ENCODE measurements at regions not wholly inside any gene's neighbourhood (a gene's known extent, or its start where the extent isn't known, plus 50 kb on each side); places are given as distances from the start of the nearest gene placed in this dataset.
A peak's percentile ranks its signal among the peaks of the same experiment; 100 is the strongest.
"Not testable (repeated sequence)": the region's sequence is repeated elsewhere in the genome, so short reads cannot be mapped to it uniquely, and the experiment has no call there.

GRCh38 chr10:28896791-28897409, 219.6 kb downstream of the BAMBI start:
- DNase-seq (ENCODE audit: low spot score), result not testable (repeated sequence)

DNA sequence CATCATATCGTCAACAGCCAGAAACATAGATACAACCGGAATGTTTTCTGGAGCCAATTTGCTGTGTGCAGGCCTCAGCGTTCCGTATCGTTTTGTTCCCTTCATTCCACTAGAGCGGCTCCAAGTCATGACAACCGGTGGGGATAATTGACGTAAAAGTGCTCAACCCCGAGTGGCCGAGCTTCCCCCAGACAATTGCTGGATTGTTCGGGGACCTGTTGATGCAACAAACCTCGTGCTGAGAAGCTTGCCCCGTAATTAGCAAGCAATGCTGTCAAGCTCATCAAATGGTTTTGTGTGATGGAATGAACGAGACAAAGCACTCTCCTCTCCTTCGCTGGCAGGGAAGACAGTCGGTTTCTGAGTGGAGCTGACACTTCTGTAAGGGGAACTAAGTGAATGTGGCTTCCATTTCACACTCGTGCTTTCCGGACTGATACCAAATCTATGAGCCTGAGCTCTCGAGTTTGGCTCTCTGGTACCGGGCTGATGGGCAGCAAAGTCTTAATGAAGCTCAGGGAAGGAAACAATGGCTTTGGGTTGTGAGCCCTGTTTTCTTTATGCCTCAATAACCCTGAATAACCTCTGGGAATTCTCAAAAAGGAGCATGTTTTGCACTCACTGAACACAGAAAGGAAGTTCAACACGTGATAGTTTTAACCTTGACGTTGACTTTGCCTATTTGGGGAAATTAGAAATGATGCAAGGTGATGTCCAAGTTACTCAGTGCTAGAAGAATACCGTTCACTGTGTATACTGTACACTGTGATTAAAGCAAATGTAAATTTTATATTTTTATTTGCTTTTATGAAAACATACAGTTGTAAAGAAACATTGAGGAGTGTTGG, 220.5 kb downstream of the BAMBI start:
- no peak for DNase-seq (ENCODE audit: low spot score)

- DNase-seq (ENCODE audit: low spot score), result no peak
Observed at GRCh38 chr10:28902215-28902614, 224.9 kb downstream of the BAMBI start.

DNA sequence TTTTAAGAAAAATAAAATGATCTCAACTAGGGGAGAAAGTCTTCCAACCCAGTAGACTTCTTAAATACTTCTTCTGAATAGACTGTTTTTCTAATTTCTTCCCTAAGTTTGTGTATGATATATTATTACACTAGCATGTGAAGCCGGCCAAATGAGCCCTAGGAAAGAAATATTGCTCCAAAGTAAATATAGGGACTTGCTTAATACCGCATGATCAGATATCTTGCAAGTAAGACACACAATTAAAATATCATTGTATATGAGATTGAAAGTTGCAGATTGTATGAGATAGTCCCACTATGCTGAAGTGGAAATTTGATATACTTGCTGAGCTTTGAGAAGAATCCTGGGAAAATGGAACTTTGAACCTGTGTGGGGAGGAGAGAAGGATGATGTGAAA, 225.7 kb downstream of the BAMBI start:
- no peak for DNase-seq (ENCODE audit: low spot score)

DNA sequence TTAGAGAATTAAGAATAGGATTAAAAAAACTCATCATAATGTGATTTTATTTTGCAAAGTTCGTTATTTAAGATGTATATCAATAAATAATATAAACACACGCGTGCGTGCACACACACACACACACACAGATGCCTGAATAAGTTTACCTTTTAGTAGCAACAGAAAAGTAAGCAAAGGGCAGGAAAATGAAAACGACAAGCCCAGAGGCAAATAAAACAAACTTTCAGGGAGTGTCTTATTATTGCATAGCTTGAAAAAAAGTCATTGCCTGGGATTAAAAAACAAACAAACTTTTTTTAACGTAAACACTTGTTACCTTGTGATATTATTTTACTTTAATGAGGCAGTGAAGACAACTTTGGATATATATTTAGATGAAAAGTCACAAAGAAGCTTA, 226.4 kb downstream of the BAMBI start:
- DNase-seq (ENCODE audit: low spot score), result no peak

DNA sequence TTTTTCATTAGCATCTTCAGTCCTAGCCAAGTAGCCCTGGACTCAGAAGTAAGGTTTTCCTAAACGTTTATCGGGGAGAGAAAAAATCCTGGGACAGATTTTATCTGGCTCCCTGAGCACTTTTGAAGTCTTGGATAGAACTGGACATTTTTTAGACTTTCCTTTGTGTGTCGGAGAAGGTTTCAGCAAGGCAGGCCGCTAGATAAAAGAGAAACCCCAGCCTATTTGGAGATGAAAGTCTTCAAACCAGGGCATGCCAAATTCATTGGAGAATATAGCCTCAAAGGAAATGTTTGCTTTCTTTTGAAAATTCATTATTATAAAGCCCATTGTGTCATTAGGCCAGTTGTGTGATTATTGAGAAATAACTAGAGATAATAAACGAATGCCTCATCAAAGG, 228.1 kb downstream of the BAMBI start:
- no peak for DNase-seq (ENCODE audit: low spot score)

- no peak for DNase-seq (ENCODE audit: low spot score)
Observed at GRCh38 chr10:28906011-28906411, 228.7 kb downstream of the BAMBI start.

DNA sequence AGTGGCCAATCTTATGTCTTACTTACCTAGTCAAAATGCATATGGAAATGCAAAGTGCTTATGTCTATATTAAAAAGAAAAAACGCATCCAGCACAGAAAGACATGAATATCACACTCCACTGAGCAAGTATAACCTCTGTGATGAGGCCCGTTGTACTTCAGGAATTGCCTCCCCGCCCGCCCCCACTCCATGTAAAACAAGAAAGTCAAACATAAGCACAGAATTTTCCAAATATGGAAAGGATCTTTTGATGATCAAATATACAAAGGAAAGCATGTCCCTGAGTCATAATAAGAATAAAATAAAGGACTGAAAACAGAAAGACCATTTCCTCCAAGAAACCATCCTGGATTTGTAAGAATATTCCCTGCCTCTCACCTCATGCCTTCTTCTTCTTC, 229.1 kb downstream of the BAMBI start:
- DNase-seq (ENCODE audit: low spot score), result no peak

DNA sequence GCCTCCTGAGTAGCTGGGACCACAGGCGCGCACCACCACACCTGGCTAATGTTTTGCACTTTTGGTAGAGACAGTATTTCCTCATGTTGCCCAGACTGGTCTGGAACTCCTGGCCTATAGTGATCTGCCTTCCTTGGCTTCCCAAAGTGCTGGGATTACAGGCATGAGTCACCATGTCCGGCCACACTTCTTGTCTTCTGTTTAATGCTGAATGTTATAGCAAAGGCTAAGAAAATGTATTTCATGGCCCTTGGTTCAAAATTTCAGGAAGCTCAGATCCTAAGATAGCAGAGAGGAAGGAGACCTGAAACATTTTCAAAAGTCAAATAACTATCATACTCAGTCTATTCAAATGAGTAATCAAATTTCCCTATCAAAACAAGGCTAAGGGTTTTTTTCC, 229.6 kb downstream of the BAMBI start:
- no peak for DNase-seq (ENCODE audit: low spot score)

GRCh38 chr10:28909875-28910274, 232.6 kb downstream of the BAMBI start:
- DNase-seq (ENCODE audit: low spot score), result no peak

- no peak for DNase-seq (ENCODE audit: low spot score)
Observed at GRCh38 chr10:28910956-28911355, 233.6 kb downstream of the BAMBI start.

GRCh38 chr10:28911511-28911910, 234.2 kb downstream of the BAMBI start:
- not testable (repeated sequence) for DNase-seq (ENCODE audit: low spot score)

- DNase-seq (ENCODE audit: low spot score), result no peak
Observed at GRCh38 chr10:28912017-28912783, 234.9 kb downstream of the BAMBI start.

DNA sequence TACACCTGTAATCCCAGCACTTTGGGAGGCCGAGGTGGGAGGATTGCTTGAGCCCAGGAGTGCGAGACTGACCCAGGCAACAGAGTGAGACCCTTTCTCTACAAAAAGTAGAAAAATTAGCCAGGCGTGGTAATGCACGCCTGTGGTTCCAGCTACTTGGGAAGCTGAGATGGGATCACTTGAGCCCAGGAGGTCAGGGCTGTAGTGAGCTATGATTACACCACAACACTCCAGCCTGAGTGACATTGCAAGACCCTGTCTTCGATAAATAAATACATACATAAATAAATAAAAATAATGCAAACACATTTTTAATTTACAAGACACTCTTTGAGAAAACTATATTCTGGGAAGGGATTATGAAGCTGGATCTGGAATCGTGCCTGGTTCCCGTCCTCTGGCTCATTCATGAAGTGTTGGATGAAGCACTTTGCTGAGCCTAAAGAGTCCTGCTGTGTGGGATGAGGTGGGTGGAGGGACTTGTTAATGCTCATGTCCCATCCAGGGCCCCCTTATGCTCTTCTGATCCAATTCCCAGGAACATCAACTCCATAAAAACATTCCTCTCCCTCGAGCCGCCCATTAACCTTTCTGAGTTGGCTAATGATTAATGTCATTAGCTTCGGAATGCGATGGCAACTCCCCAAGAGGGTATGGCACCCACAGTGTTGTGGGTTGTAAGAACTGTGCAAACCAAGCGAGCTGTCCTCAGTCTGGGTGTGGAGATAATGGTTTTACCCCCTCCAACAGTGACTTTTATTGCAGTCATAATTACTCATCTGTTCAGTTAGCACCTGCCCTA, 236.3 kb downstream of the BAMBI start:
- DNase-seq (ENCODE audit: low spot score), result peak; percentile 20

- DNase-seq (ENCODE audit: low spot score), result no peak
Observed at GRCh38 chr10:28914701-28915100, 237.4 kb downstream of the BAMBI start.

- peak; percentile 49 for DNase-seq (ENCODE audit: low spot score)
Observed at GRCh38 chr10:28915989-28916588, 238.8 kb downstream of the BAMBI start.

- no peak for DNase-seq (ENCODE audit: low spot score)
Observed at GRCh38 chr10:28920091-28920490, 242.8 kb downstream of the BAMBI start.

DNA sequence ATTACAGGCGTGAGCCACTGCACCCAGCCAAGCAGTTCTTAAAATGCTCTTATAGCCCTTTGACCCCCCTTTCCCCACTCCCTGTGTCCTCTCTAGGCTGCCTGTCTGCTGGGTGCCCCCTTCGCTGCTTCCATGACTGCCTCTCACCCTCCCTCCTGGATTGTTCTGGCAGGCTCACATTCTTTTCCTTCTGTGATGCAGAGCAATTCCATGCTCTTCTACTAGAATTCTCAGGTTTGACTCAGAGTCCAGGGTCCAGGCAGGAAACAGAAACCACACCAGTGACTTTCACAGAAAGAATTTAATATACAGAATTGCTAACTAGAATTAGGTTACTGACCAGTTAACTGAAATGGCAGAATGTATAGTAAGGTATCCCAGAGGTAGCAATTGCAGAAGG, 244.8 kb downstream of the BAMBI start:
- no peak for DNase-seq (ENCODE audit: low spot score)

DNA sequence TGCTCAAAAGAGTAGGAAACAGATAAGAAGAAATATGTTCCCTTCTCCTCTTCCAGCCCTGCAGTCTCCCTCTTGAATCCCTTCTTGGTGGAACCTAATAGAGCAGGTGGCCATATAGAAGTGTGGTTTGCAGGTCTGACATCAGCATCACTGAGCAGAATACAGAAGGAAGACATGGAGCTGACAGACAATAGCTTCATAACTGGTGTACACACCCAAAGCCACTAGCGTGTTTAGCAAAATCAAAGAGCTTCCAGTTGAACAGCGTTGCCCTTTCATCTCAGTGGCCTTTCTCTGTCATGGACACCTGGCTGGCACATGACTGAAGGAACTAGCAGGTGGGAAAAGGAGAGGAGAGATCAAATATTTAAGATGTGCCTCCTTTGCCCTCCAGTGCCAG, 245.5 kb downstream of the BAMBI start:
- DNase-seq (ENCODE audit: low spot score), result no peak

DNA sequence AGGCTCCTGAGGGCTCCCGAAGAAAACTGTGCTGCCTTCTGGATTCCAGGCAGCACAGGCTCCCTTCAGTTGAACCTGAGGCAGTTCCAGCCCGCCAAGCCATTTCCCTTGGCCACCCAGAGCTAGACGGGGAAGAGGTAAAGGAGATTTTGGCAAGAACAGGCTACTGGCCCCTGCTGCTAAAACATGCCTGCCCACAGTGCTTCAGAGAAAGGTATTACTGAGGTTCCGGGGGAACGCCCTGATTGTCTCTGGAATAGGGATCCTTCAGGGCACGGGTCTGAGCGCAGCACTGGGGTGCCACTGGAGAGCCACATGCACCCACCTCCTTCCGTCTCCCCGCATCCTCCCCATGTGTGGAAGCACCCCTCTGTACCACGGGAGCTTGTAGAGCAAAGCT, 247.4 kb downstream of the BAMBI start:
- no peak for DNase-seq (ENCODE audit: low spot score)

DNA sequence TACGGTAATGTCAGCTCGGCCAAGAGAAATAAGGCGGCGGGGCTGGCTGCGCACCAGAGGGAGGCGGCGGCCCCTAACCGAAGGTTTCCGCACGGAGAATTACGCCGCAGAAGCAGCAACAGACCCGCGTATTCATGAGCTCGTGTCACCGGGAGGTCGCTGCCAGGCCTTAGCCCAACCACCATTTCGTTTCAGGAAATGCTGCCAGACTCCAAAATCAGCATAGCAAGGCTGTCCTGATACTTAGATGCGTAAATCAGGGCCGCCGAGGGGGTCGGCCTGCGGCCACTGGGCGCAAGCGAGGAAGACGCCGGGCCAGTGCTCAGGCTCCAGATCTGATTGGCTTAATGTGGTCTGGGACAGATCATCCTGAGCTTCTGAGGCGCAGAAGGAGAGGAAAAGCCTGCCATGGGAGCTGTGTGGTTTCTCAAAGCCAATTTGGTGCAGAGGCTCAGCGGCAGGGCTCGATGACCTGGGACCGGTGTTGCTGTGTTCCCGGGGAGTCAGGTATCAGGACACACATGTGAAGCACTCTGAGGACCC, 247.9 kb downstream of the BAMBI start:
- no peak for DNase-seq (ENCODE audit: low spot score)

Data from HuH-7.5 (cell line).